Glutamatergic neuron (in vitro differentiated cells): ENCODE measurements at regions not wholly inside any gene's neighbourhood (a gene's known extent, or its start where the extent isn't known, plus 50 kb on each side); places are given as distances from the start of the nearest gene placed in this dataset.

ENCODE experiments used
- DNase-seq: peaks from one replicate; pipeline ENCODE4 v3.0.0; 2022
- H3K27ac Mint-ChIP-seq: one replicate; pipeline ENCODE4 v1.8.0; 2020; ENCODE audit warnings: mild to moderate bottlenecking, mixed read lengths, inconsistent platforms; ENCODE audit not compliant: unreplicated experiment
- H3K27me3 Mint-ChIP-seq: one replicate; pipeline ENCODE4 v1.8.0; 2020; ENCODE audit warnings: mild to moderate bottlenecking, moderate library complexity, mixed read lengths, inconsistent platforms; ENCODE audit not compliant: unreplicated experiment
- H3K36me3 Mint-ChIP-seq: one replicate; pipeline ENCODE4 v1.8.0; 2020; ENCODE audit warnings: mild to moderate bottlenecking, mixed read lengths, inconsistent platforms; ENCODE audit not compliant: unreplicated experiment
- H3K4me1 Mint-ChIP-seq: one replicate; pipeline ENCODE4 v1.8.0; 2020; ENCODE audit warnings: mild to moderate bottlenecking, low read depth, mixed read lengths, inconsistent platforms; ENCODE audit not compliant: unreplicated experiment
- H3K4me3 Mint-ChIP-seq: one replicate; pipeline ENCODE4 v1.8.0; 2020; ENCODE audit warnings: mild to moderate bottlenecking, mixed read lengths, inconsistent platforms; ENCODE audit not compliant: unreplicated experiment
- H3K9me3 Mint-ChIP-seq: one replicate; pipeline ENCODE4 v1.8.0; 2020; ENCODE audit warnings: mild to moderate bottlenecking, moderate library complexity, mixed read lengths, inconsistent platforms; ENCODE audit not compliant: unreplicated experiment
- CTCF ChIP-seq: fragments of 200-600 bp; sonication (generic); IDR thresholded peaks from one replicate; pipeline ENCODE4 v1.5.0; 2021; ENCODE audit not compliant: partially characterized antibody, unreplicated experiment

- no peak for TF ChIP-seq CTCF
- H3K4me3 Mint-ChIP-seq, result no peak overlapping the region
- DNase-seq, result no peak
- peak overlapping the region; percentile 82 for H3K27ac Mint-ChIP-seq
- H3K4me1 Mint-ChIP-seq, result peaks cover 7% of the 10 kb centered on the region
- H3K36me3 Mint-ChIP-seq, result no peaks in the 10 kb centered on the region
- no peaks in the 10 kb centered on the region for H3K27me3 Mint-ChIP-seq
- H3K9me3 Mint-ChIP-seq, result peaks cover 5% of the 10 kb centered on the region
Observed at GRCh38 chr18:65527879-65528633, 222.8 kb upstream of the CDH7 start.

GRCh38 chr18:65526099-65526498 lies 224.7 kb upstream of the CDH7 start:
- no peak for TF ChIP-seq CTCF
- H3K36me3 Mint-ChIP-seq, result no peaks in the 10 kb centered on the region
- DNase-seq, result no peak
- peaks cover 7% of the 10 kb centered on the region for H3K4me1 Mint-ChIP-seq
- no peak overlapping the region for H3K4me3 Mint-ChIP-seq
- H3K27ac Mint-ChIP-seq, result no peak overlapping the region
- H3K27me3 Mint-ChIP-seq, result peaks cover 2% of the 10 kb centered on the region
- peaks cover 7% of the 10 kb centered on the region for H3K9me3 Mint-ChIP-seq

GRCh38 chr18:65523461-65523860 lies 227.4 kb upstream of the CDH7 start:
- Mint-ChIP-seq H3K4me3 (no peak overlapping the region), H3K27me3 (peaks cover 2% of the 10 kb centered on the region), H3K4me1 (peaks cover 6% of the 10 kb centered on the region), H3K27ac (no peak overlapping the region), H3K9me3 (peaks cover 2% of the 10 kb centered on the region), H3K36me3 (no peaks in the 10 kb centered on the region)
- DNase-seq, result no peak
- no peak for TF ChIP-seq CTCF

- Mint-ChIP-seq H3K36me3 (no peaks in the 10 kb centered on the region), H3K9me3 (peaks cover 2% of the 10 kb centered on the region), H3K27me3 (peaks cover 2% of the 10 kb centered on the region), H3K4me3 (no peak overlapping the region), H3K27ac (no peak overlapping the region), H3K4me1 (peaks cover 2% of the 10 kb centered on the region)
- TF ChIP-seq CTCF, result no peak
- no peak for DNase-seq
Observed at GRCh38 chr18:65522907-65523306, 227.9 kb upstream of the CDH7 start.

DNA sequence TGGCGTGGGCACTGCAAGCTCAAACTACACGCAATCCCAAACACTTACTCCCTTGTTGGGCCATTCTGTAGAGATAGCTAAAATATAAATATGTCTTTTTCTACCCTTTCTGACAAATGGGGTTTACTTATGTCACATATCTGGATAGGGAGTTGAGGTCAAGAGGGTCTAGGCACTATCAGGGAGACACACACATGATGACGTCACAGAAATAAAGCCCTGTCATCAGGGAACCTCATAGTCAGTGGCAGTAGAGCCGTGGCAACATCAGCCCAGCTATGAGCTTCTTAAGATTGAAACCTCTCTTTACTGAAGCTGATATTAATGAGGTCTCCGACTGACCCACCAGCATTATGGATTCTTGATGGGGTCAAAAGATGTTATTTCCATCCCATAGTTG lies 234.6 kb upstream of the CDH7 start:
- Mint-ChIP-seq H3K9me3 (peaks cover 2% of the 10 kb centered on the region), H3K36me3 (no peaks in the 10 kb centered on the region), H3K4me1 (no peaks in the 10 kb centered on the region), H3K27ac (no peak overlapping the region), H3K27me3 (no peaks in the 10 kb centered on the region), H3K4me3 (no peak overlapping the region)
- DNase-seq, result no peak
- no peak for TF ChIP-seq CTCF
